GM23338 (cell line): ENCODE measurements at regions not wholly inside any gene's neighbourhood (a gene's known extent, or its start where the extent isn't known, plus 50 kb on each side); places are given as distances from the start of the nearest gene placed in this dataset.

Experiments used
- ATAC-seq: fragments of 200-7000 bp; cut with Tn5 transposase; 3 replicates; pipeline ENCODE4 v1.9.1; 2020
- DNase-seq: peaks from one replicate; pipeline ENCODE4 v3.0.0-alpha.2; 2015; ENCODE audit warnings: low spot score
- H2AFZ ChIP-seq: fragments of 200-600 bp; sonication (generic); 2 replicates; pipeline ENCODE4 v1.8.0; 2016; ENCODE audit warnings: antibody characterized with exemption, mild to moderate bottlenecking, moderate library complexity
- H3F3A ChIP-seq: fragments of 200-600 bp; sonication (generic); replicated peaks from 2 replicates; pipeline ENCODE4 v1.8.0; 2017; ENCODE audit warnings: antibody characterized with exemption, mixed run types, low read depth
- H3K27ac ChIP-seq: fragments of 200-600 bp; sonication (generic); 2 replicates; pipeline ENCODE4 v1.6.1; 2016; ENCODE audit warnings: low read depth
- H3K27me3 ChIP-seq: fragments of 200-600 bp; sonication (generic); 2 replicates; pipeline ENCODE4 v1.8.0; 2016; ENCODE audit warnings: mild to moderate bottlenecking, mixed run types, moderate library complexity; ENCODE audit not compliant: insufficient read depth
- H3K36me3 ChIP-seq: fragments of 200-600 bp; sonication (generic); 2 replicates; pipeline ENCODE4 v1.8.0; 2016; ENCODE audit warnings: mild to moderate bottlenecking; ENCODE audit not compliant: insufficient read depth
- H3K4me1 ChIP-seq: fragments of 200-600 bp; sonication (generic); 2 replicates; pipeline ENCODE4 v1.8.0; 2016; ENCODE audit warnings: mild to moderate bottlenecking, moderate library complexity; ENCODE audit not compliant: insufficient read depth
- H3K4me2 ChIP-seq: fragments of 200-600 bp; sonication (generic); 2 replicates; pipeline ENCODE4 v1.7.1; 2017; ENCODE audit warnings: mixed run types
- H3K4me3 ChIP-seq: fragments of 200-600 bp; sonication (generic); 2 replicates; pipeline ENCODE4 v1.6.1; 2016; ENCODE audit warnings: mixed run types
- H3K79me2 ChIP-seq: fragments of 200-600 bp; sonication (generic); replicated peaks from 2 replicates; pipeline ENCODE4 v1.8.0; 2017; ENCODE audit warnings: mild to moderate bottlenecking; ENCODE audit not compliant: insufficient read depth
- H3K9me2 ChIP-seq: fragments of 200-600 bp; sonication (generic); 2 replicates; pipeline ENCODE4 v1.8.0; 2017; ENCODE audit not compliant: insufficient read depth
- H4K20me1 ChIP-seq: fragments of 200-600 bp; sonication (generic); replicated peaks from 2 replicates; pipeline ENCODE4 v1.8.0; 2017; ENCODE audit warnings: mild to moderate bottlenecking; ENCODE audit not compliant: insufficient read depth
- H3K27ac Mint-ChIP-seq: 2 replicates; pipeline ENCODE4 v1.8.0; 2020; ENCODE audit warnings: inconsistent platforms, mild to moderate bottlenecking, moderate library complexity, mixed read lengths
- H3K27me3 Mint-ChIP-seq: 3 replicates; pipeline ENCODE4 v1.8.0; 2022; ENCODE audit warnings: low read depth, mild to moderate bottlenecking, moderate library complexity, mixed read lengths, inconsistent platforms; ENCODE audit not compliant: insufficient read depth, poor library complexity
- H3K36me3 Mint-ChIP-seq: 3 replicates; pipeline ENCODE4 v1.8.0; 2021; ENCODE audit warnings: low read depth, mild to moderate bottlenecking, inconsistent platforms, moderate library complexity, mixed read lengths
- H3K4me1 Mint-ChIP-seq: 3 replicates; pipeline ENCODE4 v1.8.0; 2020; ENCODE audit warnings: mild to moderate bottlenecking, inconsistent platforms, mixed read lengths
- H3K4me3 Mint-ChIP-seq: 3 replicates; pipeline ENCODE4 v1.8.0; 2021; ENCODE audit warnings: moderate library complexity, mild to moderate bottlenecking, inconsistent platforms, mixed read lengths
- H3K9me3 Mint-ChIP-seq: 3 replicates; pipeline ENCODE4 v1.8.0; 2020; ENCODE audit warnings: moderate library complexity, mild to moderate bottlenecking, inconsistent platforms, mixed read lengths
- EZH2 ChIP-seq: fragments of 200-600 bp; sonication (generic); IDR thresholded peaks from one replicate; pipeline ENCODE4 v1.8.0; 2017; ENCODE audit warnings: antibody characterized with exemption, mild to moderate bottlenecking, low read depth; ENCODE audit not compliant: unreplicated experiment
- JUNB ChIP-seq: IDR thresholded peaks from one replicate; pipeline ENCODE4 v1.6.1; 2016; ENCODE audit warnings: antibody characterized with exemption; ENCODE audit not compliant: unreplicated experiment
- NANOG ChIP-seq: IDR thresholded peaks from 2 replicates; pipeline ENCODE4 v1.6.1; 2016; ENCODE audit warnings: antibody characterized with exemption, borderline replicate concordance
- POLR2AphosphoS5 ChIP-seq: IDR thresholded peaks from 2 replicates; pipeline ENCODE4 v1.6.1; 2016; ENCODE audit warnings: antibody characterized with exemption, low read depth
- STAT1 ChIP-seq: IDR thresholded peaks from one replicate; pipeline ENCODE4 v1.6.1; 2016; ENCODE audit warnings: antibody characterized with exemption; ENCODE audit not compliant: unreplicated experiment
- TF ChIP-seq, protein P1 (sequence below): fragments of 250-450 bp; sonication (Bioruptor Pico); IDR thresholded peaks from 2 replicates; pipeline ENCODE4 v1.5.0; 2020; ENCODE audit warnings: mild to moderate bottlenecking, moderate library complexity
- TF ChIP-seq, protein P2 (sequence below): IDR thresholded peaks from 2 replicates; pipeline ENCODE4 v1.6.1; 2016; ENCODE audit warnings: antibody characterized with exemption

GRCh38 chr21:35212393-35213127 is 163.5 kb upstream of the RUNX1 start (continued):
- TF ChIP-seq, protein P1, sequence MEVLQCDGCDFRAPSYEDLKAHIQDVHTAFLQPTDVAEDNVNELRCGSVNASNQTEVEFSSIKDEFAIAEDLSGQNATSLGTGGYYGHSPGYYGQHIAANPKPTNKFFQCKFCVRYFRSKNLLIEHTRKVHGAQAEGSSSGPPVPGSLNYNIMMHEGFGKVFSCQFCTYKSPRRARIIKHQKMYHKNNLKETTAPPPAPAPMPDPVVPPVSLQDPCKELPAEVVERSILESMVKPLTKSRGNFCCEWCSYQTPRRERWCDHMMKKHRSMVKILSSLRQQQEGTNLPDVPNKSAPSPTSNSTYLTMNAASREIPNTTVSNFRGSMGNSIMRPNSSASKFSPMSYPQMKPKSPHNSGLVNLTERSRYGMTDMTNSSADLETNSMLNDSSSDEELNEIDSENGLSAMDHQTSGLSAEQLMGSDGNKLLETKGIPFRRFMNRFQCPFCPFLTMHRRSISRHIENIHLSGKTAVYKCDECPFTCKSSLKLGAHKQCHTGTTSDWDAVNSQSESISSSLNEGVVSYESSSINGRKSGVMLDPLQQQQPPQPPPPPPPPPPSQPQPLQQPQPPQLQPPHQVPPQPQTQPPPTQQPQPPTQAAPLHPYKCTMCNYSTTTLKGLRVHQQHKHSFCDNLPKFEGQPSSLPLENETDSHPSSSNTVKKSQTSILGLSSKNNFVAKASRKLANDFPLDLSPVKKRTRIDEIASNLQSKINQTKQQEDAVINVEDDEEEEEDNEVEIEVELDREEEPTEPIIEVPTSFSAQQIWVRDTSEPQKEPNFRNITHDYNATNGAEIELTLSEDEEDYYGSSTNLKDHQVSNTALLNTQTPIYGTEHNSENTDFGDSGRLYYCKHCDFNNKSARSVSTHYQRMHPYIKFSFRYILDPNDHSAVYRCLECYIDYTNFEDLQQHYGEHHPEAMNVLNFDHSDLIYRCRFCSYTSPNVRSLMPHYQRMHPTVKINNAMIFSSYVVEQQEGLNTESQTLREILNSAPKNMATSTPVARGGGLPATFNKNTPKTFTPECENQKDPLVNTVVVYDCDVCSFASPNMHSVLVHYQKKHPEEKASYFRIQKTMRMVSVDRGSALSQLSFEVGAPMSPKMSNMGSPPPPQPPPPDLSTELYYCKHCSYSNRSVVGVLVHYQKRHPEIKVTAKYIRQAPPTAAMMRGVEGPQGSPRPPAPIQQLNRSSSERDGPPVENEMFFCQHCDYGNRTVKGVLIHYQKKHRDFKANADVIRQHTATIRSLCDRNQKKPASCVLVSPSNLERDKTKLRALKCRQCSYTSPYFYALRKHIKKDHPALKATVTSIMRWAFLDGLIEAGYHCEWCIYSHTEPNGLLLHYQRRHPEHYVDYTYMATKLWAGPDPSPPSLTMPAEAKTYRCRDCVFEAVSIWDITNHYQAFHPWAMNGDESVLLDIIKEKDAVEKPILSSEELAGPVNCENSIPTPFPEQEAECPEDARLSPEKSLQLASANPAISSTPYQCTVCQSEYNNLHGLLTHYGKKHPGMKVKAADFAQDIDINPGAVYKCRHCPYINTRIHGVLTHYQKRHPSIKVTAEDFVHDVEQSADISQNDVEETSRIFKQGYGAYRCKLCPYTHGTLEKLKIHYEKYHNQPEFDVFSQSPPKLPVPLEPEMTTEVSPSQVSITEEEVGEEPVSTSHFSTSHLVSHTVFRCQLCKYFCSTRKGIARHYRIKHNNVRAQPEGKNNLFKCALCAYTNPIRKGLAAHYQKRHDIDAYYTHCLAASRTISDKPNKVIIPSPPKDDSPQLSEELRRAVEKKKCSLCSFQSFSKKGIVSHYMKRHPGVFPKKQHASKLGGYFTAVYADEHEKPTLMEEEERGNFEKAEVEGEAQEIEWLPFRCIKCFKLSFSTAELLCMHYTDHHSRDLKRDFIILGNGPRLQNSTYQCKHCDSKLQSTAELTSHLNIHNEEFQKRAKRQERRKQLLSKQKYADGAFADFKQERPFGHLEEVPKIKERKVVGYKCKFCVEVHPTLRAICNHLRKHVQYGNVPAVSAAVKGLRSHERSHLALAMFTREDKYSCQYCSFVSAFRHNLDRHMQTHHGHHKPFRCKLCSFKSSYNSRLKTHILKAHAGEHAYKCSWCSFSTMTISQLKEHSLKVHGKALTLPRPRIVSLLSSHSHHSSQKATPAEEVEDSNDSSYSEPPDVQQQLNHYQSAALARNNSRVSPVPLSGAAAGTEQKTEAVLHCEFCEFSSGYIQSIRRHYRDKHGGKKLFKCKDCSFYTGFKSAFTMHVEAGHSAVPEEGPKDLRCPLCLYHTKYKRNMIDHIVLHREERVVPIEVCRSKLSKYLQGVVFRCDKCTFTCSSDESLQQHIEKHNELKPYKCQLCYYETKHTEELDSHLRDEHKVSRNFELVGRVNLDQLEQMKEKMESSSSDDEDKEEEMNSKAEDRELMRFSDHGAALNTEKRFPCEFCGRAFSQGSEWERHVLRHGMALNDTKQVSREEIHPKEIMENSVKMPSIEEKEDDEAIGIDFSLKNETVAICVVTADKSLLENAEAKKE (CRISPR knock-in tag) = no peak
- TF ChIP-seq POLR2AphosphoS5 (no peak), EZH2 (no peak)

- DNase-seq (no peak), ATAC-seq (no peak)
- H3K9me3 Mint-ChIP-seq = peaks cover 4% of the 10 kb centered on the region; the same call in 2 of the 3 replicates
- H3K27ac Mint-ChIP-seq = no peak overlapping the region
- Histone ChIP-seq H3K4me3 (no peak overlapping the region), H3K4me1 (no peaks in the 10 kb centered on the region), H3K4me2 (no peak overlapping the region), H3K79me2 (no peaks in the 10 kb centered on the region), H3K27ac (no peak overlapping the region), H3K9me2 (peaks cover 10% of the 10 kb centered on the region), H3K36me3 (no peaks in the 10 kb centered on the region), H3F3A (no peaks in the 10 kb centered on the region), H3K27me3 (no peaks in the 10 kb centered on the region), H2AFZ (no peak overlapping the region), H4K20me1 (no peaks in the 10 kb centered on the region)
- peaks cover under 1% of the 10 kb centered on the region; the same call in 1 of the 3 replicates for H3K4me1 Mint-ChIP-seq
- H3K27me3 Mint-ChIP-seq = no peaks in the 10 kb centered on the region
- no peak overlapping the region for H3K4me3 Mint-ChIP-seq
- no peaks in the 10 kb centered on the region for H3K36me3 Mint-ChIP-seq
- TF ChIP-seq, protein P2, sequence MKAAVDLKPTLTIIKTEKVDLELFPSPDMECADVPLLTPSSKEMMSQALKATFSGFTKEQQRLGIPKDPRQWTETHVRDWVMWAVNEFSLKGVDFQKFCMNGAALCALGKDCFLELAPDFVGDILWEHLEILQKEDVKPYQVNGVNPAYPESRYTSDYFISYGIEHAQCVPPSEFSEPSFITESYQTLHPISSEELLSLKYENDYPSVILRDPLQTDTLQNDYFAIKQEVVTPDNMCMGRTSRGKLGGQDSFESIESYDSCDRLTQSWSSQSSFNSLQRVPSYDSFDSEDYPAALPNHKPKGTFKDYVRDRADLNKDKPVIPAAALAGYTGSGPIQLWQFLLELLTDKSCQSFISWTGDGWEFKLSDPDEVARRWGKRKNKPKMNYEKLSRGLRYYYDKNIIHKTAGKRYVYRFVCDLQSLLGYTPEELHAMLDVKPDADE = no peak
- TF ChIP-seq EZH2 (no peak), STAT1 (no peak), JUNB (no peak), NANOG (no peak), POLR2AphosphoS5 (no peak)
- TF ChIP-seq, protein P1 (CRISPR knock-in tag) = no peak
These were observed 162.7 kb upstream of the RUNX1 start for GRCh38 chr21:35211782-35212181.
